Ovary (tissue), 7 donors: ENCODE measurements at regions not wholly inside any gene's neighbourhood (a gene's known extent, or its start where the extent isn't known, plus 50 kb on each side); places are given as distances from the start of the nearest gene placed in this dataset.
"Not testable (repeated sequence)": the region's sequence is repeated elsewhere in the genome, so short reads cannot be mapped to it uniquely, and the experiment has no call there.

ENCODE experiments used
- DNase-seq, 5 donors: peaks; one replicate each; pipeline ENCODE4 v3.0.0-alpha.2; 2019 to 2020
- H3K27ac ChIP-seq, 2 donors: fragments of 200-600 bp; one replicate each; pipeline versions ENCODE4 v1.5.1 to v1.8.0; 2019 to 2022
- H3K27me3 ChIP-seq: fragments of 200-600 bp; one replicate; pipeline ENCODE4 v1.8.0; 2022
- H3K36me3 ChIP-seq: fragments of 200-600 bp; sonication (generic); one replicate; pipeline ENCODE4 v1.5.1; 2019
- H3K4me1 ChIP-seq: one replicate; pipeline ENCODE4 v1.8.1; 2013; ENCODE audit warnings: mild to moderate bottlenecking, moderate library complexity; ENCODE audit not compliant: insufficient read depth
- H3K4me3 ChIP-seq: fragments of 200-600 bp; sonication (generic); one replicate; pipeline ENCODE4 v1.5.1; 2017
- H3K9me3 ChIP-seq, 2 donors: fragments of 200-600 bp in 1 of 2; sonication (generic) in 1 of 2; one replicate each; pipeline versions ENCODE4 v1.5.1 to v1.8.1; 2013 to 2019; ENCODE audit warnings: mild to moderate bottlenecking in 1 of 2, moderate library complexity in 1 of 2
- CTCF ChIP-seq, 3 donors: fragments of 450-650 bp in 2 of 3; fragments of 200-600 bp in 1 of 3; IDR thresholded peaks; one replicate each; pipeline versions ENCODE4 v1.5.1 to v1.8.0; 2016 to 2022; ENCODE audit warnings: antibody characterized with exemption in 3 of 3, mild to moderate bottlenecking in 1 of 3
- EP300 ChIP-seq: sonication (generic); formaldehyde crosslinking; IDR thresholded peaks from one replicate; pipeline ENCODE4 v1.6.1; 2017; ENCODE audit warnings: antibody characterized with exemption
- POLR2A ChIP-seq: fragments of 450-650 bp; IDR thresholded peaks from one replicate; pipeline ENCODE4 v1.6.1; 2017; ENCODE audit warnings: antibody characterized with exemption, mild to moderate bottlenecking, moderate library complexity
- WGBS, 3 donors: extraction: QIAGEN DNeasy Blood & Tissue Kit in 1 of 3; methylation state at CpG; one replicate each; pipeline versions ENCODE4 v1.1.5 to v1.1.7; 2013 to 2017; 5-methylcytosine and 5-hydroxymethylcytosine counted together
- intact Hi-C, 4 donors: fragments of 100-400 bp; cut with DNase I; formaldehyde crosslinking; loops; one replicate each; pipeline versions ENCODE4 v1.11.0 to v1.15.1; 2022 to 2023
- donor health status: DM: no; HTN: no; CAD: no; lungs with moderate emphysema.
- donor health status: DM: no; HTN: no; CAD: no.
- donor health status: Bipolar disorder and iron deficiency.
- donor health status: DM: no; HTN: no; CAD: no.
- donor health status: DM: yes; HTN: yes; CAD: no.

- no peak for DNase-seq
- 61 to 74% (median 70%) methylated on average over 11 of the region's 11 CpGs for WGBS, 3 donors
- Histone ChIP-seq H3K4me1 (no peaks in the 10 kb centered on the region), H3K36me3 (no peaks in the 10 kb centered on the region), H3K4me3 (no peak overlapping the region), H3K9me3 (no peaks in the 10 kb centered on the region), H3K27ac (no peak overlapping the region), H3K27me3 (no peaks in the 10 kb centered on the region)
- intact Hi-C loops, result no loop called here
- TF ChIP-seq CTCF (IDR thresholded peaks at IDR 0.05) (no peak), EP300 (no peak), POLR2A (no peak)
These were observed 134.4 kb downstream of the OR2B2 start for GRCh38 chr6:27777614-27778355.

GRCh38 chr6:27777126-27777525 is 135.1 kb downstream of the OR2B2 start:
- intact Hi-C loops, result no loop called here
- no peak for TF ChIP-seq CTCF (IDR thresholded peaks at IDR 0.05)
- TF ChIP-seq POLR2A, result no peak
- no peak for TF ChIP-seq EP300
- H3K36me3 ChIP-seq, result no peaks in the 10 kb centered on the region
- H3K9me3 ChIP-seq, result no peaks in the 10 kb centered on the region
- no peaks in the 10 kb centered on the region for H3K27me3 ChIP-seq
- no peak for DNase-seq
- WGBS, 3 donors, result 78 to 92% (median 81%) methylated on average over 10 of the region's 10 CpGs
- H3K4me1 ChIP-seq, result peaks cover 2% of the 10 kb centered on the region
- H3K4me3 ChIP-seq, result no peak overlapping the region
- H3K27ac ChIP-seq, result no peak overlapping the region

- TF ChIP-seq CTCF (IDR thresholded peaks at IDR 0.05), result no peak
- TF ChIP-seq POLR2A, result no peak
- no peak for TF ChIP-seq EP300
- Histone ChIP-seq H3K9me3 (no peaks in the 10 kb centered on the region), H3K27me3 (no peaks in the 10 kb centered on the region), H3K27ac (no peak overlapping the region), H3K36me3 (no peaks in the 10 kb centered on the region), H3K4me3 (no peak overlapping the region), H3K4me1 (peaks cover 3% of the 10 kb centered on the region)
- intact Hi-C loops, result no loop called here
- 89 to 93% (median 90%) methylated on average over 4 of the region's 4 CpGs for WGBS, 3 donors
- DNase-seq, result no peak
These were observed 135.7 kb downstream of the OR2B2 start for GRCh38 chr6:27776504-27776903.

GRCh38 chr6:27775796-27776184 is 136.4 kb downstream of the OR2B2 start:
- intact Hi-C loops, result no loop called here
- no peak for DNase-seq
- Histone ChIP-seq H3K4me1 (peaks cover 3% of the 10 kb centered on the region), H3K27me3 (no peaks in the 10 kb centered on the region), H3K36me3 (no peaks in the 10 kb centered on the region), H3K4me3 (no peak overlapping the region), H3K9me3 (no peaks in the 10 kb centered on the region), H3K27ac (no peak overlapping the region)
- no peak for TF ChIP-seq CTCF (IDR thresholded peaks at IDR 0.05)
- no peak for TF ChIP-seq POLR2A
- TF ChIP-seq EP300, result no peak
- WGBS, 3 donors, result 79 to 85% (median 82%) methylated on average over 9 of the region's 9 CpGs

GRCh38 chr6:27775138-27775795 is 136.9 kb downstream of the OR2B2 start:
- H3K27me3 ChIP-seq, DNase-seq, H3K27ac ChIP-seq, H3K36me3 ChIP-seq, H3K4me1 ChIP-seq, H3K9me3 ChIP-seq, H3K4me3 ChIP-seq, intact Hi-C loops: not testable (repeated sequence)
- whole genome bisulfite sequencing, 3 donors, result 54 to 60% (median 57%) methylated on average over 5 of the region's 5 CpGs

GRCh38 chr6:27774264-27774600 is 138.0 kb downstream of the OR2B2 start:
- H3K4me3 ChIP-seq, H3K4me1 ChIP-seq, H3K27ac ChIP-seq, H3K9me3 ChIP-seq, H3K27me3 ChIP-seq, intact Hi-C loops, H3K36me3 ChIP-seq, DNase-seq: not testable (repeated sequence)
- WGBS, 3 donors, result 88 to 93% (median 92%) methylated on average over 8 of the region's 8 CpGs

- H3K36me3 ChIP-seq, H3K4me1 ChIP-seq, H3K27me3 ChIP-seq, H3K27ac ChIP-seq, H3K4me3 ChIP-seq, H3K9me3 ChIP-seq, DNase-seq: not testable (repeated sequence)
- intact Hi-C loops, result loop anchor here in 1 of 4 donors (2.0 kb wide), 1 partner anchor 121 kb away; no protein-coding TSS in a partner anchor
- WGBS, 3 donors, result 90 to 93% (median 92%) methylated on average over 10 of the region's 10 CpGs
These were observed 138.5 kb downstream of the OR2B2 start for GRCh38 chr6:27773542-27774263.
